ENCODE measurements at regions not wholly inside any gene's neighbourhood (a gene's known extent, or its start where the extent isn't known, plus 50 kb on each side); places are given as distances from the start of the nearest gene placed in this dataset.

GRCh38 chr13:29901710-29902631 is 51.6 kb upstream of the UBL3 start:
- peak overlapping the region; percentile 50 for H3K27ac ChIP-seq (ENCODE audit: low read depth, low read length)
- no peaks in the 10 kb centered on the region for H3K36me3 Mint-ChIP-seq (ENCODE audit: low read depth, unreplicated experiment)

More at GRCh38 chr13:29901710-29902631, 51.6 kb upstream of the UBL3 start:
- H3K4me2 ChIP-seq (ENCODE audit: low read length) = peak overlapping the region; percentile 79
- DNase-seq (ENCODE audit: low read depth) = peak; percentile 98
- Mint-ChIP-seq H3K9me3 (ENCODE audit: unreplicated experiment) (peaks cover 3% of the 10 kb centered on the region), H3K4me1 (ENCODE audit: low read depth, unreplicated experiment) (peaks cover 29% of the 10 kb centered on the region), H3K27me3 (ENCODE audit: low read depth, unreplicated experiment) (no peaks in the 10 kb centered on the region), H3K4me3 (ENCODE audit: unreplicated experiment) (peak overlapping the region; percentile 72), H3K27ac (ENCODE audit: unreplicated experiment) (peak overlapping the region; percentile 100)
- peak overlapping the region; percentile 17 for H3K4me3 ChIP-seq (ENCODE audit: insufficient read depth, low read depth, low read length)
- H4K20me1 ChIP-seq (ENCODE audit: insufficient read depth, low read length) = no peaks in the 10 kb centered on the region
- H2AFZ ChIP-seq (ENCODE audit: low read depth, low read length) = no peak overlapping the region
- H3K9ac ChIP-seq (ENCODE audit: low read length) = peak overlapping the region; percentile 21
- no peaks in the 10 kb centered on the region for H3K9me3 ChIP-seq (ENCODE audit: insufficient read depth, low read depth, low read length)
- TF ChIP-seq EZH2 (IDR thresholded peaks at IDR 0.05; ENCODE audit: insufficient read depth, low read length) (no peak), CTCF (IDR thresholded peaks at IDR 0.05; ENCODE audit: insufficient read depth, low read depth, low read length) (no peak)
- H3K27me3 ChIP-seq (ENCODE audit: insufficient read depth, low read length) = no peaks in the 10 kb centered on the region
- H3K4me1 ChIP-seq (ENCODE audit: insufficient read depth, low read length) = peaks cover 18% of the 10 kb centered on the region
- H3K36me3 ChIP-seq (ENCODE audit: insufficient read depth, low read length) = no peaks in the 10 kb centered on the region
- H3K79me2 ChIP-seq (ENCODE audit: insufficient read depth, low read length) = no peaks in the 10 kb centered on the region
- peak; percentile 39 for FAIRE-seq

All from astrocyte (in vitro differentiated cells and primary cell).